ENCODE measurements at regions not wholly inside any gene's neighbourhood (a gene's known extent, or its start where the extent isn't known, plus 50 kb on each side); places are given as distances from the start of the nearest gene placed in this dataset.
"Not testable (repeated sequence)": the region's sequence is repeated elsewhere in the genome, so short reads cannot be mapped to it uniquely, and the experiment has no call there.

GRCh38 chr5:8561854-8562253, 692.9 kb downstream of the MTRR start:
- no peaks in the 10 kb centered on the region for H3K9me3 ChIP-seq (ENCODE audit: control insufficient read depth in 1 of 2, low read length in 2 of 2)
- no peaks in the 10 kb centered on the region for H3K4me1 ChIP-seq (ENCODE audit: control insufficient read depth in 1 of 2, insufficient read depth in 2 of 2, low read length in 2 of 2)
- H3K27me3 ChIP-seq (ENCODE audit: low read depth, low read length) = no peaks in the 10 kb centered on the region
- no peaks in the 10 kb centered on the region for H3K36me3 ChIP-seq (ENCODE audit: control insufficient read depth in 1 of 2, insufficient read depth in 2 of 2, low read length in 2 of 2)
- no peak overlapping the region for H3K4me3 ChIP-seq (ENCODE audit: low read depth in 1 of 2, low read length in 2 of 2)
- no peak overlapping the region for H3K27ac ChIP-seq (ENCODE audit: low read length)

- H3K9me3 ChIP-seq (ENCODE audit: control insufficient read depth in 1 of 2, low read length in 2 of 2); H3K27ac ChIP-seq (ENCODE audit: low read length); H3K4me1 ChIP-seq (ENCODE audit: control insufficient read depth in 1 of 2, insufficient read depth in 2 of 2, low read length in 2 of 2); H3K4me3 ChIP-seq (ENCODE audit: low read depth in 1 of 2, low read length in 2 of 2); H3K36me3 ChIP-seq (ENCODE audit: control insufficient read depth in 1 of 2, insufficient read depth in 2 of 2, low read length in 2 of 2); H3K27me3 ChIP-seq (ENCODE audit: low read depth, low read length): not testable (repeated sequence)
These were observed 694.6 kb downstream of the MTRR start for GRCh38 chr5:8563540-8563939.

- Histone ChIP-seq H3K36me3 (ENCODE audit: control insufficient read depth in 1 of 2, insufficient read depth in 2 of 2, low read length in 2 of 2) (no peaks in the 10 kb centered on the region), H3K4me3 (ENCODE audit: low read depth in 1 of 2, low read length in 2 of 2) (no peak overlapping the region), H3K27me3 (ENCODE audit: low read depth, low read length) (no peaks in the 10 kb centered on the region), H3K27ac (ENCODE audit: low read length) (no peak overlapping the region), H3K4me1 (ENCODE audit: control insufficient read depth in 1 of 2, insufficient read depth in 2 of 2, low read length in 2 of 2) (no peaks in the 10 kb centered on the region), H3K9me3 (ENCODE audit: control insufficient read depth in 1 of 2, low read length in 2 of 2) (no peaks in the 10 kb centered on the region)
These were observed 699.9 kb downstream of the MTRR start for GRCh38 chr5:8568858-8569257.

- H3K36me3 ChIP-seq (ENCODE audit: control insufficient read depth in 1 of 2, insufficient read depth in 2 of 2, low read length in 2 of 2) = no peaks in the 10 kb centered on the region
- H3K27ac ChIP-seq (ENCODE audit: low read length) = no peak overlapping the region
- H3K9me3 ChIP-seq (ENCODE audit: control insufficient read depth in 1 of 2, low read length in 2 of 2) = no peaks in the 10 kb centered on the region
- H3K4me3 ChIP-seq (ENCODE audit: low read depth in 1 of 2, low read length in 2 of 2) = no peak overlapping the region
- no peaks in the 10 kb centered on the region for H3K27me3 ChIP-seq (ENCODE audit: low read depth, low read length)
- no peaks in the 10 kb centered on the region for H3K4me1 ChIP-seq (ENCODE audit: control insufficient read depth in 1 of 2, insufficient read depth in 2 of 2, low read length in 2 of 2)
These were observed 701.6 kb downstream of the MTRR start for GRCh38 chr5:8570528-8570927.

- Histone ChIP-seq H3K27ac (ENCODE audit: low read length) (no peak overlapping the region), H3K9me3 (ENCODE audit: control insufficient read depth in 1 of 2, low read length in 2 of 2) (no peaks in the 10 kb centered on the region), H3K36me3 (ENCODE audit: control insufficient read depth in 1 of 2, insufficient read depth in 2 of 2, low read length in 2 of 2) (no peaks in the 10 kb centered on the region), H3K27me3 (ENCODE audit: low read depth, low read length) (no peaks in the 10 kb centered on the region), H3K4me3 (ENCODE audit: low read depth in 1 of 2, low read length in 2 of 2) (no peak overlapping the region), H3K4me1 (ENCODE audit: control insufficient read depth in 1 of 2, insufficient read depth in 2 of 2, low read length in 2 of 2) (no peaks in the 10 kb centered on the region)
These were observed 707.2 kb downstream of the MTRR start for GRCh38 chr5:8576178-8576577.

- Histone ChIP-seq H3K27ac (ENCODE audit: low read length) (no peak overlapping the region), H3K4me1 (ENCODE audit: control insufficient read depth in 1 of 2, insufficient read depth in 2 of 2, low read length in 2 of 2) (no peaks in the 10 kb centered on the region), H3K36me3 (ENCODE audit: control insufficient read depth in 1 of 2, insufficient read depth in 2 of 2, low read length in 2 of 2) (no peaks in the 10 kb centered on the region)
These were observed 708.8 kb downstream of the MTRR start for GRCh38 chr5:8577792-8578191.

GRCh38 chr5:8580298-8580697, 711.4 kb downstream of the MTRR start:
- Histone ChIP-seq H3K4me3 (ENCODE audit: low read depth in 1 of 2, low read length in 2 of 2) (no peak overlapping the region), H3K36me3 (ENCODE audit: control insufficient read depth in 1 of 2, insufficient read depth in 2 of 2, low read length in 2 of 2) (no peaks in the 10 kb centered on the region), H3K4me1 (ENCODE audit: control insufficient read depth in 1 of 2, insufficient read depth in 2 of 2, low read length in 2 of 2) (no peaks in the 10 kb centered on the region), H3K9me3 (ENCODE audit: control insufficient read depth in 1 of 2, low read length in 2 of 2) (no peaks in the 10 kb centered on the region), H3K27me3 (ENCODE audit: low read depth, low read length) (no peaks in the 10 kb centered on the region), H3K27ac (ENCODE audit: low read length) (no peak overlapping the region)

More at GRCh38 chr5:8577792-8578191, 708.8 kb downstream of the MTRR start:
- Histone ChIP-seq H3K9me3 (ENCODE audit: control insufficient read depth in 1 of 2, low read length in 2 of 2) (no peaks in the 10 kb centered on the region), H3K4me3 (ENCODE audit: low read depth in 1 of 2, low read length in 2 of 2) (no peak overlapping the region), H3K27me3 (ENCODE audit: low read depth, low read length) (no peaks in the 10 kb centered on the region)

GRCh38 chr5:8581047-8581446, 712.1 kb downstream of the MTRR start:
- H3K27me3 ChIP-seq (ENCODE audit: low read depth, low read length) = no peaks in the 10 kb centered on the region
- H3K4me3 ChIP-seq (ENCODE audit: low read depth in 1 of 2, low read length in 2 of 2) = no peak overlapping the region
- H3K27ac ChIP-seq (ENCODE audit: low read length) = no peak overlapping the region
- H3K9me3 ChIP-seq (ENCODE audit: control insufficient read depth in 1 of 2, low read length in 2 of 2) = no peaks in the 10 kb centered on the region
- no peaks in the 10 kb centered on the region for H3K36me3 ChIP-seq (ENCODE audit: control insufficient read depth in 1 of 2, insufficient read depth in 2 of 2, low read length in 2 of 2)
- no peaks in the 10 kb centered on the region for H3K4me1 ChIP-seq (ENCODE audit: control insufficient read depth in 1 of 2, insufficient read depth in 2 of 2, low read length in 2 of 2)

- H3K27me3 ChIP-seq (ENCODE audit: low read depth, low read length) = no peaks in the 10 kb centered on the region
- H3K9me3 ChIP-seq (ENCODE audit: control insufficient read depth in 1 of 2, low read length in 2 of 2) = peaks cover 0 to 5% of the 10 kb centered on the region in 2 donors
- H3K4me1 ChIP-seq (ENCODE audit: control insufficient read depth in 1 of 2, insufficient read depth in 2 of 2, low read length in 2 of 2) = no peaks in the 10 kb centered on the region
- H3K4me3 ChIP-seq (ENCODE audit: low read depth in 1 of 2, low read length in 2 of 2) = no peak overlapping the region
- H3K27ac ChIP-seq (ENCODE audit: low read length) = no peak overlapping the region
- no peaks in the 10 kb centered on the region for H3K36me3 ChIP-seq (ENCODE audit: control insufficient read depth in 1 of 2, insufficient read depth in 2 of 2, low read length in 2 of 2)
These were observed 716.5 kb downstream of the MTRR start for GRCh38 chr5:8585230-8586018.

- no peaks in the 10 kb centered on the region for H3K36me3 ChIP-seq (ENCODE audit: control insufficient read depth in 1 of 2, insufficient read depth in 2 of 2, low read length in 2 of 2)
- no peaks in the 10 kb centered on the region for H3K4me1 ChIP-seq (ENCODE audit: control insufficient read depth in 1 of 2, insufficient read depth in 2 of 2, low read length in 2 of 2)
- H3K27me3 ChIP-seq (ENCODE audit: low read depth, low read length) = no peaks in the 10 kb centered on the region
- H3K4me3 ChIP-seq (ENCODE audit: low read depth in 1 of 2, low read length in 2 of 2) = no peak overlapping the region
- no peak overlapping the region for H3K27ac ChIP-seq (ENCODE audit: low read length)
- H3K9me3 ChIP-seq (ENCODE audit: control insufficient read depth in 1 of 2, low read length in 2 of 2) = peaks cover 0 to 8% of the 10 kb centered on the region in 2 donors
These were observed 722.0 kb downstream of the MTRR start for GRCh38 chr5:8590959-8591358.

- H3K9me3 ChIP-seq (ENCODE audit: control insufficient read depth in 1 of 2, low read length in 2 of 2) = no peaks in the 10 kb centered on the region
- H3K27me3 ChIP-seq (ENCODE audit: low read depth, low read length) = no peaks in the 10 kb centered on the region
- no peaks in the 10 kb centered on the region for H3K4me1 ChIP-seq (ENCODE audit: control insufficient read depth in 1 of 2, insufficient read depth in 2 of 2, low read length in 2 of 2)
- H3K4me3 ChIP-seq (ENCODE audit: low read depth in 1 of 2, low read length in 2 of 2) = no peak overlapping the region
- H3K36me3 ChIP-seq (ENCODE audit: control insufficient read depth in 1 of 2, insufficient read depth in 2 of 2, low read length in 2 of 2) = no peaks in the 10 kb centered on the region
- no peak overlapping the region for H3K27ac ChIP-seq (ENCODE audit: low read length)
These were observed 729.4 kb downstream of the MTRR start for GRCh38 chr5:8598356-8598755.

- no peak overlapping the region for H3K4me3 ChIP-seq (ENCODE audit: low read depth in 1 of 2, low read length in 2 of 2)
- H3K27me3 ChIP-seq (ENCODE audit: low read depth, low read length) = no peaks in the 10 kb centered on the region
- no peaks in the 10 kb centered on the region for H3K9me3 ChIP-seq (ENCODE audit: control insufficient read depth in 1 of 2, low read length in 2 of 2)
- no peaks in the 10 kb centered on the region for H3K4me1 ChIP-seq (ENCODE audit: control insufficient read depth in 1 of 2, insufficient read depth in 2 of 2, low read length in 2 of 2)
- no peaks in the 10 kb centered on the region for H3K36me3 ChIP-seq (ENCODE audit: control insufficient read depth in 1 of 2, insufficient read depth in 2 of 2, low read length in 2 of 2)
- no peak overlapping the region for H3K27ac ChIP-seq (ENCODE audit: low read length)
These were observed 730.0 kb downstream of the MTRR start for GRCh38 chr5:8598996-8599395.
